ENCODE measurements at regions not wholly inside any gene's neighbourhood (a gene's known extent, or its start where the extent isn't known, plus 50 kb on each side); places are given as distances from the start of the nearest gene placed in this dataset.

- TF ChIP-seq, protein P1, sequence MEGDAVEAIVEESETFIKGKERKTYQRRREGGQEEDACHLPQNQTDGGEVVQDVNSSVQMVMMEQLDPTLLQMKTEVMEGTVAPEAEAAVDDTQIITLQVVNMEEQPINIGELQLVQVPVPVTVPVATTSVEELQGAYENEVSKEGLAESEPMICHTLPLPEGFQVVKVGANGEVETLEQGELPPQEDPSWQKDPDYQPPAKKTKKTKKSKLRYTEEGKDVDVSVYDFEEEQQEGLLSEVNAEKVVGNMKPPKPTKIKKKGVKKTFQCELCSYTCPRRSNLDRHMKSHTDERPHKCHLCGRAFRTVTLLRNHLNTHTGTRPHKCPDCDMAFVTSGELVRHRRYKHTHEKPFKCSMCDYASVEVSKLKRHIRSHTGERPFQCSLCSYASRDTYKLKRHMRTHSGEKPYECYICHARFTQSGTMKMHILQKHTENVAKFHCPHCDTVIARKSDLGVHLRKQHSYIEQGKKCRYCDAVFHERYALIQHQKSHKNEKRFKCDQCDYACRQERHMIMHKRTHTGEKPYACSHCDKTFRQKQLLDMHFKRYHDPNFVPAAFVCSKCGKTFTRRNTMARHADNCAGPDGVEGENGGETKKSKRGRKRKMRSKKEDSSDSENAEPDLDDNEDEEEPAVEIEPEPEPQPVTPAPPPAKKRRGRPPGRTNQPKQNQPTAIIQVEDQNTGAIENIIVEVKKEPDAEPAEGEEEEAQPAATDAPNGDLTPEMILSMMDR (IDR thresholded peaks at IDR 0.05; ENCODE audit: low read depth, low read length), result no peak
- no peak for TF ChIP-seq EZH2phosphoT487 (IDR thresholded peaks at IDR 0.05; ENCODE audit: low read depth)
Observed at GRCh38 chr18:1353025-1353424, 448.4 kb downstream of the ADCYAP1 start.

All from OCI-LY3 (cell line).